ENCODE measurements at regions not wholly inside any gene's neighbourhood (a gene's known extent, or its start where the extent isn't known, plus 50 kb on each side); places are given as distances from the start of the nearest gene placed in this dataset.

DNA sequence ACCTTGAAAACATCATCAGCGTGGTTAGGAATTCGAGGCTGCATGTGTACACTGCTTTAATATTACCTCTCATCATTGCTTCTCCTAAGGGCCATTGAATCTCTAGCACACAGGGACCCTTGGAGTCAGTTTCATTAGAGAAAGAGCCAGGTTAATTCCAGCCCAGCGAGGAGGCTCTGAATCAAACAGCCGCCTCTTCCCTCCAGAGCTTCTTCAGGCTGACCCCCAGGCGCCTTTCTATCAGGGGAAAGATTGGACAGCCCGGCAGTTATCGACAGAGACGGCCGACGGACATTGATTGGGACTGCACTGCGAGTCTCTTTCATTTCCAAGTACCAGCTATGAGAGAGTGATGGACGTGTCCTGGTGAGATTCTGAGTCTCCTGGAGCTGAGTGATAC is 159.2 kb downstream of the ANKRD60 start:
- DNase-seq (ENCODE audit: low read depth, low spot score): no peak

DNA sequence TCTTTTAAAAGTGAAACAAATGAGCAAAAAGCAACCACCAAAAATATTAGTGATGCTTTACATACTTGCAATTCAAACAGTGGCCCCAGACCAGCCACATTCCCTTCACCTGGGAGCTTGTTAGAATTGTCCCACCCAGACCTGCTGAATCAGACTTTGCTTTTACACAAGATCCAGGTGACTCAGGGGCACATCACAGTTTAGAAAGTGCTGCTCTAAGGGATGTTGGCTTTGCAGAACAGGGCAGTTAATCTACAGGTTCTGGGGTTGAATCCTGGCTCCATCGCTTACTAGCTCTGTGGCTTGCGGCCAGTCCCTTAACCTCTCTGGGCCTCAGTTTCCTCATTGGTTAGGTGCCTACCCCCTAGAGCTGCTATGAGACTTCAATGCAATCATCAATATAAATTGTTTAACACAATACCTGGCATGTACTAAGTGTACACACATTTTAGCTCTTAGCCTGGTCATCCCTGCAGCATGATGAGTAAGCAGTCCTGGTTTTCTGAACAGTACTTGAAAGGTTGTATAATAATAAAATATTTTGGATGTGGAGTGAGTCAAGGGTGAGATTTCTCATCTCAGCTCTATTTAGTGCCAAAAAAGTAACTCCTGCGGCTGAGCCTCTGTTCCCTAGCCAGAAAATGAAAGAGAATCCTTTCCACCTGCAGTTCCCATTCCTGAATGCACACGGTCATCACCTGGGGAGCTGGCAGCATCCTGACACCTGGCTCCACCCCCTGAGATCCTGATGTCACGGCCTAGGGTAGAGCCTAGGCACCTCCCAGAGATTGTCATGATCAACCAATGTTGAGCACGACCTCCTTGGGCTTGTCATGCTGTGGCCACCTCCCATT is 162.7 kb downstream of the ANKRD60 start:
- DNase-seq (ENCODE audit: low read depth, low spot score): no peak

DNA sequence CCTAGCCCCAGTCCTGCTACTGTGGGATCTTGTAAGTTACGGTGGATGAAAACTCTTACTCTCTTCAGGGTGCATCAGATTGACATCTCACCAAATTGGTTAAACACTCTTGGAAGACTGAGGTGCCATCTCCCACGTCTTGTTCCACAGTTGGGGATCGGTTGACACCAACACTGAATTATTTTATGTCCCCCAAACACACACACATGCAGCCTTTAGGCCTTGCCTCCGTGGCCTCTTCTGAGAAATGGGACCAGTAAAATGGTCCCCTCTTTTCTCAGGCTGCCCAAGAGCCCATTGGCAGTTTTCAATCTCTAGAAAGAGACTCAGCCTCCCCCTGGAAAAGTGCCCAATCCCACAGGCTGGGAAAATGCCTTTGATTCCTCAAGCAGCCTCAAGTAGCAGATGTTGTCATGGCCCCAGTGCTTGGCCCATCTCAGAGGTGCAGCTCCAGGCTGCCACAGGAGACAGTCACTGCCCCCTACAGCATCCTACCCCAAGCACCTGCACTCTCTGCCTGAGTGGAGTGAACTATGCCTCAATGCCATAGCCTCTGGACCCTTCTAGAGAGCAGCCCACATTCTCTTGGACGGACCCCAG is 163.9 kb downstream of the ANKRD60 start:
- no peak for DNase-seq (ENCODE audit: low read depth, low spot score)

DNA sequence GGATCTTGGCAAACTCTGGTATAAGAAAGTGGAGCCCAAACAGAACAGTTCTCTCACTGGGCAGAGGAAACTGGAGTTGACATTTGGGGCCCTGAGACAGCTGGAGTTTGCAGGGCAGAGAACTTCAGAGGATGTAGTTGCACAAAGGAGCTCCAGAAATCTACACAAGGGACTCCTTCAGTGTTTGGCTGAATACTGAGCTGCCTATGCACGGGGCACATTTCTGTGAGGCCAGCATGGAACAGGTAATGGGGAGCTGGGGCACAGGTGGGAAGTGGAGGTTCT is 169.3 kb downstream of the ANKRD60 start:
- DNase-seq (ENCODE audit: low read depth, low spot score): no peak

DNA sequence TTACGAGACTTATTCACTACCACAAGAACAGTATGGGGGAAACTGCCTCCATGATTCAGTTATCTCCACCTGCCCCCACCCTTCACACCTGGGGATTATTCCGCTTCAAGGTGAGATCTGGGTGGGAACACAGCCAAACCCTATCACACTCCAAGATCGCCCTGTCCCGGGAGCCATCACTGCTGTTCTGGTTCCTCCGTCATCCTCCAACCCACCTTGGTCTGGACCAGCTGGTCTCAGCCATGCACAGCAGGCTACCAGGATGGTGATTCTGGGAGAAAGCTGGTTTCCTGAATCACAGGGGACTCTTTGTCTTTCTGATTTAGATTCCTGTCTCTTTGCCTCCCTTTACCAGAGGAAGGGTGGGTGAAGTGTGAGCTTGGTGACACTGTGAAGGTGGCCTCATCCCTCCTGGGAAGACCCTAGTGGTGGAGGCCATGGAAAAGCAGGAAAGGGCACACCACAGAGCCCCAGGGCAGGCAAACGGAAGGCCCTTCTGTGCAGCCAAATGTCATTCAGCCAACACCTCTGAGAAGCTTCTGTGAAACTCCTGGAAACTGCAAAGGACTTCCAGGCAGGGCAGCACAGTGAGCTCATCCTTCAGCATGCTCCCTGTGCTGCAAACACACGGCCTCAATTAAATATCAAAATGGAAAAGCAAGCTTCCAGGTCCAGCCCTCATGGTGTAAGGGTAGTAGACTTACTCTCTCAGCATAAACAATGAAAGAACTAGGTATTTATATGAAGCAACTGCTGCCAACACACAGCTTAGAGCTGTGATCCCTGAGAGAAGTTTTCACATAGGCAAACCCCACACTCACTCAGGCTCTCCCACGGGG is 169.8 kb downstream of the ANKRD60 start:
- no peak for DNase-seq (ENCODE audit: low read depth, low spot score)

DNA sequence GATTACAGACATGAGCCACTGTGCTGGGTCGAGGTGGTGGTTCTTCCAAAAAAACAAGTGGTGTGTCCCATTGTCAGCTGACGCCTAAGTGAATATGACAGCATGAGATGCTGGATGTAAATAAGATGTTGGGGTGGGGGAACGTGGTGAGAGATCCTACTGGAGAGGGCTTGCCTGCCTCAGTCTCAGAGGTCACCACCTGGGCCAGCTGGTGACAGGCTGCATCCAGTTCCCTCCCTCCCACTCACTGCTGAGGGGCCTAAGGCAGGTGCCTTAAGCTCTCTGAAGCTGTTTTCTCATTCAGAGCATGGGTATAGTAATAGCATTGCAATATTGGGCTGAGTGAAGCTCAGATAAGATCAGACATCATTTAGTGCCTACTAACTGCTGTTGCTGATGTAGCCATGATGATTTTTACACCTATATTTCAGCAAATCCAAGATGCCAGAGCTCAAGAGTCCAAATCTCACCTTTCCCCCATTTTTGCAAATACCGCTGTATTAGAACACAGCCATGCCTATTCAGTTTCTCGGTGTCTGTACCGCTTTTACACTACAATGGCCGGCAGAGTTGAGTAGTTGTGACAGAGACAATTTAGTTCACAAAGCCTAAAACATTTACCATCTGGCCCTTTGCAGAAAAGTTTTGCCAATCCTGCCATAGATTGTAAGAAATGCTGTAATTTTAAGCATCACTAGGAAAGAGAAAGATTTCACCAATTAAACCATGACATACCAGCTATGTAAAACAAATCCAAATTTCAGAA is 171.3 kb downstream of the ANKRD60 start:
- no peak for DNase-seq (ENCODE audit: low read depth, low spot score)

DNA sequence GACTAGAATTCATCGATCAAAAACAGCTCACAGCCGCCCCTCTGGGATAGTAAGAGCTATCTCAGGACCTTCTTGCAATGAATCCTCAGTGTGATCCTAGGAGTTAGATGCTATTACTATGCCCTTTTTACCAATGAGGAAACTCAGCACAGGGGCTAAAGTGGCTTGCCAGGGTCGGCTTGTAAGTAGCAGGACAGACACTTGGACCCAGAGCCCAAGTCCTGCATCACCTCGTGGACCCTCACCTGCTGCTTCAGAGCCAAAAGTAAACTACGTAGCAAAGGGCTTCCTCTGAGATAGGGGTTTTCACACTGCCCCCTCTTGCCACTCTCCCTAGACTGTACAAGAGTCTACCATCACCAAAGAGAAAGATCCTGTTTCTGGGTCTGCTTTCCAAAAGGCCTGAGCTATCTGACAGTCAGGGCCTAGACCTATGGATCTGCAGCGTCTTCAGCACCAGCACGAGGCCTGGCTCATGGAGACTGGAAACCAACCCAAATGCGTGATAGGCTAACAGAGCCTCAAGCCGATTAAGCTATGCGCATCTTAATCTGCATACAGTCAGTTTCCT is 172.3 kb downstream of the ANKRD60 start:
- DNase-seq (ENCODE audit: low read depth, low spot score): no peak

DNA sequence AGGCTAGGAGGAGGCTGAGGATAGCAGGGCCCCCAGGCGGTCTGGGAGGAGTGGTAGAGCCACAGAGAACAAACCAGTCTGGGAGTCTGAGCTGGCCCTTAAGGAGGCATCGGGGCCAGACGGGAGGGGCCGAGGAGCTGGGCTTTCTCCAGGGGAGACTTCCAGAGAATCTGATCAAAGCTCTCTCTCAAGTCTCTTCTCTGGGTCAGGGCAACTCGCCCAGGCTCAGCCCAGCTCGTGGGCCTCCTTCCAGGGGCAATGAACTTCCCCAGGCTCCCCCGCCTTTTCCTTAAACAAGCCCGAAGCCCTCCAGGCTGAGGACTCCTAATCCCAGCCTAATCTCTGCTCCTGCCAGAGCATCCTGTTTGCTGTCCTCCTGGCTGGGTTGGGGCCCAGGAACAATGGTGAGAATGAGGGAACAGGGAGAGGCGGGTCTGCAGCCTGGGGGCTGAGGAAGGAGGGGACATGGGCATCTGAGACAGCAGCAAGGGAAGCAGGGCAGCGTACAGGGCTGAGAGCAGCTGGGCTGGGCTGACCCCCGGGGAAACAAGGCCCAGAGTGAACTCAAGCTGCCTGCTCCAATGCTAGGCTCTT is 173.6 kb downstream of the ANKRD60 start:
- DNase-seq (ENCODE audit: low read depth, low spot score): no peak

DNA sequence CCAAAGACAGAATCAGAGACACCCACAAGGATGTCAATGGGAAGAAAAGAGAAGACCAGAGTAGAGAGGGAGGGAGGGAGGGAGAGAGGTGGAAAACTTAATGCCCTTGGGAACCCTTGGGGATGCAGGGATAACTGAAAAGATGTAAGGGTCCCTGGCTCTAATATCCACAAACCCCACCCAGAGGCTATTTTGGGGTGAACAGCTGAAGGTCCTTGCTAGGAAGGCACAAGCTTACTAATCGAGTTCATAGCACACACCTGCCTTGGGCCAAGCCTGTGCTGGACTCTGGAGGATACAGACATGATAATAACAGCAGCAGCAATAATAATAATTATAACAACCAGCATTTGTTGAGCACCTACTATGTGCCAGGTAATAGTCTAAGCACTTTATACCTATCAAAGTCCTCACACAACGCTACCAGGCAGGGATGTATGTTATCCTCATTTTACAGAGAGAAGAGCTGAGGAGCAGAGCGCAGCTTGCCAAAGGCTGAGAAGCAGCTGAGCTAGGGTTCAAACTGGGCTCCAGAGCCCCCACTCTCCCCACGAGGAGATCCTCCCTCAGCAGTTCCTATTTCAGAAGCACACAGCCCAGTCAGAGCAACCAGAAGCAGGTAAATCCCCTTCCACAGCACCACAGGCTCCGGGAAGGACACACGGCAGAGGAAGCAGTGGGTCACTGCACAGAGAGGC is 174.2 kb downstream of the ANKRD60 start:
- DNase-seq (ENCODE audit: low read depth, low spot score): no peak

DNA sequence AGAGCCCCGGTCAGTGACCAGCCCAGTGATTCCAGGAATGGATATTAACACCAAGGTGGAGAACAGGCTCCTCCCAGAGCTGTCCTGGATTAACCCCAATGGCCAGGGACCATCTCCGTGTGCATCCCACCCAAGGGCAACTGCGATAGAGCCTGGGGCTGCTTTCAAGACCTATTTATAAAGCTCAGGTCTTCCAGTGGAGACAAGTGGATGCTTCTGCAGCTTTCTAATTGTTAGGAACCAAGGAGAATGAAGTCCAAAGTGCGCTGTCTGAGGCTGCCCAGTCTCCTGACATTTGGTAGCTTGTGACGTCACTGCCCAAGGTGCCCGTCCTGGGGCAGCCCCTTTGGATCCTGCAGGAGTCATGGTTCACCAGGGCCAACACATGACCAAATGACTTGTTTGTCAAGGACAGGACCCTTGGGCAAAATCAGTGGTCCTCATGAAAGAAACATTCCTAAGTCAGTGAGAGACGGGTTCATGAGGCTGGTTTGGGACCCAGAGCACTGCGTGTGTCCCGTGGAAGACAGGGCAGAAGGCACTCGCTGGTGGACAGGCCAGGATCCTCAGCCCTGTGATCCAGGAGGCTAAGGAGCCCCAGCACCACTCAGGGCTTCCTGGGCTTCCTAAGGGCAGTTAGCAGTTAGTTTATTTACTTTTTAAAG is 174.9 kb downstream of the ANKRD60 start:
- no peak for DNase-seq (ENCODE audit: low read depth, low spot score)

DNA sequence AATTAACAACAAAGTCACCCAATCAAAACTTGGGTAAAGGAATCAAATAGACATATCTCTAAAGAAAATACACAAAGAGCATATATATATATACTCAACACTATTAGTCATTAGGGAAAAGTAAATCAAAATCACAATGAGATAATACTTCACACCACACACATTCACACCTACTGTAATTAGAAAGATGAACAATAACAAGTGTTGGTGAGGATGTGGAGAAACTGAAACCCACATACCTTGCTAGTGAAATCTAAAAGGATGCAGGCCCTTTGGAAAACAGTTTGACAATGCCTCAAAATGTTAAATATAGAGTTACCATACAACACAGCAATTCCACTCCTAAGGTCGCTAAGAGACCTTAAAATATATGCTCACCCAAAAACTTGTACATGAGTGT is 177.1 kb downstream of the ANKRD60 start:
- no peak for DNase-seq (ENCODE audit: low read depth, low spot score)

DNA sequence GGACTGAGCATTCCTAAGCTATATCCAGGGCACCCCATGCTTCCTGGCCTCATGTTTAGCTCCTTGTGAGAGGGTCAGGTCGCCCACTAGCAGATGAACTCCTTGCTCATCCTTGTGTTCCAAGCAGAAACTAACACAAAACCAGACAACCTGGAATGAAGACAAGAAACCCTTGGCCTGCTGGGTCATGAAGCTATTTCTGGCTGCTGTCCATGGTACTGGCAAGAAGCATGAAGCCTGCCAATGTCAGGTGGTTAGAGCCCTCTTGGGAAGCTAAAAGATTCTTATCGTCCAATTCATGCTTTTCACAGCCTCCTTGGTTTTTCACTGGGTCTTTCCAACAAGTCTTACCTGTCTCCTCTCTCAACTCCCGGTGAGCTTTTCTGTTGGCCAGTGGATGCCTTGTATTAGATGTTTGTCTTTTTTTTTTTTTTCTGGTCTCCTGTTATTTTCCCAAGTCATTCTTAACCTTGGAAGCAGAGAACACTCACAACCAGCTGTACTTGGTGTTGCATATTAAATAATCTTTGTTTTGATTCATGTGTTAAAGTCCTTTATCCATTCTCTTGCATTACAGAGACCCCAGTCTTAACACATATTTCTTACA is 180.3 kb downstream of the ANKRD60 start:
- peak; percentile 30 for DNase-seq (ENCODE audit: low read depth, low spot score)

DNA sequence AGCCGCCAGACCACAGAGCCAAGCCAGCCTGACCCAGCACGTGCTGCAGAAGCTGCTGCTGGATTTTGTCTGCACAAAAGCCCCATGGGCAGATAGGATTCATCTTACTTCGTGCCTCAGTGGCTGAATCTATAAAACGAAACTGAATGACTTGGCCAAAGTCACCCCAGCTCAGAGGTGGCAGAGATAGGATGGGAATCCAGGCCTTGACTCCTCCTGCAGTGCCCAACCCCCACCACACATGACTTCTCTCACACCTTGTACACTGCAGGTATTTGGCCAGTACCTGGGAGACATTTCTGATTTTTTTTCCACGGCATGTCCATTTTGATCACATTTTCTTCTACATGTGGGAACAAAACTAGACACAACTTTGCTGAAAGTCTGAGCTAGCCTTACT is 182.1 kb downstream of the ANKRD60 start:
- no peak for DNase-seq (ENCODE audit: low read depth, low spot score)

DNA sequence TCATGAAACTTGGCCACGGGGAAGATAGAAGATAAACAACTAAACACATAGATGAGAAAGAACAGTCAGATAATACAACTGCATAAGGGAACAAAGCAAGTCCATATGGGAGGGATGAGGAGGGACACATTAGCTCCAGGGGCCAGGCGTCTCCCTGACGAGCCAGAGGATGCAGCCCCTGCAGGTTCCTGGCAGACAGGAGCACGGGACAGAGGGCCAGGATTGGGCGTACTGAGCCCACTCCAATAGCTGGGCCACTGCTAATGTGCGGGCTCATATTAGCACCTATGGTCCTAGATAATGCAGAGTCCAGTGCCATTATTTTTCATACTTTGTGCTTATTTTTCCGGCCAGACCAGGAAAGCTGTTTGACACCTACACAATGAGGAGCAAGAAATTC is 182.9 kb downstream of the ANKRD60 start:
- DNase-seq (ENCODE audit: low read depth, low spot score): no peak

DNA sequence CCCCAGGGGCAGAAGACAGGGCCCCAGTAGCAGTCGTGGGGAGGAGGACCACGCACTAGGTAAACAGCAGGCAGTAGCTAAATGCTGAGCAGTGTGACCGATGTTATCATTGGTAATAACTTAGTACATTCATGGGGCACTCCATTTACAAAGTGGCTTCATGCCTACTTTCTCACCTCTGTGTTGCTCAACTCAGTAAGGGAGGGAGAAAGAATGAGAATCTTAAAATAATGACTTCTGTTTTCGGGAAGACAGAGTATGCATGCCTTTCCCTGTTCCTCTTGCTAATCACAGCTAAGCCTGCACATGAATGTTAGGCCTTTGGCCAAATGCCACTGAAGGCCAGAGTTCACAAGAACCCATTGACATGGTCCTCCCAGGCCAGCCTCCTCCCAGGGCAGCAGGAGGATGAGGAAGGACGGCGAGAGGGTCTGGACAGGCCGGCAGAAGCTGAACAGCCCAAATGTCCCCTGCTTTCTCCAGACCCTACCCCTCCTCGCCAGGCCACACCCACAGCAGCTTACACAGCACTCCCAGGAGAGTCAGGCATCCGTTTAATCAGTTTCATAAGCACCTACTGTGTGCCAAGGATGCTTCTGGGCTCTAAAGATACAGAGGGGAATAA is 183.4 kb downstream of the ANKRD60 start:
- DNase-seq (ENCODE audit: low read depth, low spot score): no peak

DNA sequence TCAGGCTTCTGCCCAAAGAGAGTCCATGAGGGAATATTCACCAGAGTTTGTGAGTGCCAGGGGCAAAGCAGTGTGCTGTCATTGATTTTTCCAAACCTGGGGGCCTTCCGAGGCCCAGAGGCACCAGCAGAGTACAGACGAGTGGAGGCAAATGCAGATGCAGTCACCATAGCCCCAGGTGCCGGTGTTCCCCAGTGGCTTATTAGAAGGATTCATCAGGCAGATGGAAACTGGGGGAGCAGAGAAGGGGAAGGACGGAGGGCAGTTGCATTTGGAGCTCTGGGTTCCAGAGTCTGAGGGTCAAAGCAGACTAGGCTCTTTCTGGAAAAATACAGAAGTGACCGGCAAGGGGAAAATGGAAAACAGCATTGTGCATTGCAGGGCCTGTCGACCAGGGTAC is 184.2 kb downstream of the ANKRD60 start:
- DNase-seq (ENCODE audit: low read depth, low spot score): no peak

DNA sequence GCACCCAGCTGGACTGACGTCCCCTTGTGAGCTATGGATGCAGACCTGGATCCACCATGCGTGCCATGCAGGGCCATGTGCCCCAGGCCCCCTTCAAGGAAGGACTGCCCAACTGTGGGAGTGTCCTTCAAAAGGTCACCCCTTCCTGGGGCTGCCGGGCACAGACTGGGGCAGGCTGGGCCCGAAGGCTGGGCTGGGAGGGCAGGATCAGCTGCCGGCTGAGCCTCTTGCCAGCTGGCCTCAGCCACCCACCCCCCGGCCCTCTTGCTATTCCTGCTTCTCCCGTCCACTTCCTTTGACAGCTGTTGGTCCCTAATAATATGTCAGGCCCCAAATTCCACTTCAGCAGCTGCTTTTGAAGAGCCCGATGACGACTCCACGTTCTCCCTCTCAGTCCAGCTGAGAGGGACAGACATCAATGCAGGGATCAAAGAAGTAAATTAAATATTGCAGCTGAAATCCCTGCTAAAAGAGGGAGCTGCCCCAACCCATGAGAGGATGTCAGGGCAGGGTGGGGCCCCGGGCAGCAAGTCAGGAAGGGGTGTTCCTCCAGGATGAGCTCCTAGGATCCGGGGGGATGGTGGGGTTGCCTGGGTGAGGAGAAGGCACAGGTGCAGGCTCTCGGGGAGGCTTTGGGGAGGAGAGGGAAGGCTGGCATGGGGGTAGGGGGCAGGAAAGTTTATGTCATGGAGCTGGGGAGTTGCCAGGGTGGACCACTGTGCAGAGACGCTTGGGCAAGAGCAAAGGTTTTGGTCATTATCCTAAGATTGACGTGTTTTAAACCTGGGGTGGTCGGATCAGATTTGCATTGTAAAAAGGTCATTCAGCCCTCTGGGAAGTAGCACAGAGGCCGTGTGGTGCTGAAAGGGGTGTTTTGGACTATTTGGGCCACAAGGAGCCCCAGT is 185.0 kb downstream of the ANKRD60 start:
- no peak for DNase-seq (ENCODE audit: low read depth, low spot score)

DNA sequence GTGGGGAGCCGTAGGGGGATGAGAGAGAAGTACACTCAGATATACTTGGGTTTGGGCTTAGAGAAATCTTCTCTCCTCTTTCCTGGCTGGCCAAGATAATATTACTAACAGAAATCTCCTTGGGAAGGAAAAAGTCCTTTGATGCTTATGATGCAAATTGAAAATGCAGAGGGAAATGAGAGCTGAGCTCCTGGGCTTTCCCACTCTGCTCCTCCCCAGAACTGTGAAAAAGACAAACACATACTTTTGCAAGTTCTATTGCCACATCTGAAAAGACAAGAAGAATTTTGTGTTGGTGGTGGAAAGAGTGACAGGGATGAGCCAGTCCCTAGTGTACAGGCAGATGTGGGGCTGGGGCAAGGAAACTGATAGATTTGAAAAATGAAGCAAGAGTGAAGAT is 185.9 kb downstream of the ANKRD60 start:
- no peak for DNase-seq (ENCODE audit: low read depth, low spot score)
